Adrenal gland (tissue), 9 donors: ENCODE measurements at regions not wholly inside any gene's neighbourhood (a gene's known extent, or its start where the extent isn't known, plus 50 kb on each side); places are given as distances from the start of the nearest gene placed in this dataset.

Source experiments
- DNase-seq, 7 donors: peaks; one replicate each; pipeline ENCODE4 v3.0.0-alpha.2; 2019 to 2020
- H3K27ac ChIP-seq, 5 donors: fragments of 200-600 bp; sonication (generic) in 4 of 5; 1 replicate in 3 of 5; 2 replicates in 2 of 5; pipeline versions ENCODE4 v1.5.1 to v1.8.0; 2016 to 2020; ENCODE audit warnings: mild to moderate bottlenecking in 1 of 5
- H3K27me3 ChIP-seq: fragments of 200-600 bp; 2 replicates; pipeline ENCODE4 v1.8.0; 2021
- H3K36me3 ChIP-seq, 2 donors: fragments of 200-600 bp; replicated peaks in 1 of 2; 1 replicate in 1 of 2; 2 replicates in 1 of 2; pipeline versions ENCODE4 v1.5.1 to v1.8.0; 2018 to 2022
- H3K4me1 ChIP-seq, 2 donors: fragments of 200-600 bp; replicated peaks in 1 of 2; 1 replicate in 1 of 2; 2 replicates in 1 of 2; pipeline versions ENCODE4 v1.5.1 to v1.8.0; 2018 to 2021
- H3K4me3 ChIP-seq, 4 donors: fragments of 200-600 bp; sonication (generic) in 3 of 4; one replicate each; pipeline ENCODE4 v1.5.1; 2016 to 2018
- H3K9me3 ChIP-seq, 3 donors: fragments of 200-600 bp; sonication (generic) in 1 of 3; replicated peaks in 1 of 3; 1 replicate in 2 of 3; 2 replicates in 1 of 3; pipeline versions ENCODE4 v1.5.1 to v1.8.0; 2016 to 2021
- POLR2A ChIP-seq, 2 donors: fragments of 450-650 bp; IDR thresholded peaks; one replicate each; pipeline ENCODE4 v1.6.1; 2017; ENCODE audit warnings: antibody characterized with exemption in 2 of 2, mild to moderate bottlenecking in 2 of 2, moderate library complexity in 1 of 2
- WGBS, 4 donors: extraction: QIAGEN DNeasy Blood & Tissue Kit in 2 of 4; methylation state at CpG; one replicate each; pipeline versions ENCODE4 v1.1.5 to v1.1.7; 2013 to 2017; 5-methylcytosine and 5-hydroxymethylcytosine counted together
- intact Hi-C, 2 donors: fragments of 100-400 bp; cut with DNase I; formaldehyde crosslinking; loops; one replicate each; pipeline versions ENCODE4 v1.14.1 to v1.15.0; 2022 to 2023
- TF ChIP-seq, protein P1 (sequence below), 6 experiments: fragments of 450-650 bp in 4 of 6; fragments of 200-600 bp in 2 of 6; sonication (generic) in 1 of 6; IDR thresholded peaks; 1 replicate in 5 of 6; 2 replicates in 1 of 6; pipeline versions ENCODE4 v1.5.1 to v1.8.0; 2016 to 2021; ENCODE audit warnings: antibody characterized with exemption in 6 of 6, mild to moderate bottlenecking in 2 of 6, moderate library complexity in 1 of 6
- donor health status: healthy with polysubstance abuse.
- donor health status: Bipolar disorder and iron deficiency.
- donor health status: DM: yes; HTN: yes; CAD: no.
- donor health status: DM: no; HTN: no; CAD: no.
- donor health status: DM: no; HTN: no; CAD: no.

DNA sequence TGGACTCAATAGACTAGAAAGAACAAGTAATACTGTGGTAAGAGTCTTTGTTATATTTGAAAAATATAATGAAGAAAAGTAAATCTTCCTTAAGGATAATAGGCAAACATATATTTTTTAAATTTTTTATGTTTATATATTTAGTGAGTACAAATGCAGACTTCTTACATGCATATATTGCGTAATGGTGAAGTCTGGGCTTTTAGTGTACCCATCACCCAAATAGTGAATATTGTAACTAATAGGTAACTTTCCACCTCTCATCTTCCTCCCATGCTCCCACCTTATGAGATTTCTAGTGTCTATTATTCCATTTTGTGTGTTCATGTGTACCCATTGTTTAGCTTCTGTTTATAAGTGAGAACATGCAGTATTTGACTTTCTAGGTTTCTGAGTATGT is 711.2 kb upstream of the NDST4 start:
- no peak overlapping the region for H3K27ac ChIP-seq
- H3K9me3 ChIP-seq = no peaks in the 10 kb centered on the region
- H3K4me3 ChIP-seq = no peak overlapping the region
- H3K4me1 ChIP-seq = no peaks in the 10 kb centered on the region
- H3K27me3 ChIP-seq = no peaks in the 10 kb centered on the region
- no peak for DNase-seq
- intact Hi-C loops = no loop called here
- H3K36me3 ChIP-seq = no peaks in the 10 kb centered on the region
- WGBS, 4 donors = 89 to 97% (median 94%) methylated on average over 1 of the region's 1 CpG
- no peak for TF ChIP-seq POLR2A (IDR thresholded peaks at IDR 0.05)
- TF ChIP-seq, protein P1, sequence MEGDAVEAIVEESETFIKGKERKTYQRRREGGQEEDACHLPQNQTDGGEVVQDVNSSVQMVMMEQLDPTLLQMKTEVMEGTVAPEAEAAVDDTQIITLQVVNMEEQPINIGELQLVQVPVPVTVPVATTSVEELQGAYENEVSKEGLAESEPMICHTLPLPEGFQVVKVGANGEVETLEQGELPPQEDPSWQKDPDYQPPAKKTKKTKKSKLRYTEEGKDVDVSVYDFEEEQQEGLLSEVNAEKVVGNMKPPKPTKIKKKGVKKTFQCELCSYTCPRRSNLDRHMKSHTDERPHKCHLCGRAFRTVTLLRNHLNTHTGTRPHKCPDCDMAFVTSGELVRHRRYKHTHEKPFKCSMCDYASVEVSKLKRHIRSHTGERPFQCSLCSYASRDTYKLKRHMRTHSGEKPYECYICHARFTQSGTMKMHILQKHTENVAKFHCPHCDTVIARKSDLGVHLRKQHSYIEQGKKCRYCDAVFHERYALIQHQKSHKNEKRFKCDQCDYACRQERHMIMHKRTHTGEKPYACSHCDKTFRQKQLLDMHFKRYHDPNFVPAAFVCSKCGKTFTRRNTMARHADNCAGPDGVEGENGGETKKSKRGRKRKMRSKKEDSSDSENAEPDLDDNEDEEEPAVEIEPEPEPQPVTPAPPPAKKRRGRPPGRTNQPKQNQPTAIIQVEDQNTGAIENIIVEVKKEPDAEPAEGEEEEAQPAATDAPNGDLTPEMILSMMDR (IDR thresholded peaks at IDR 0.05) = no peak

DNA sequence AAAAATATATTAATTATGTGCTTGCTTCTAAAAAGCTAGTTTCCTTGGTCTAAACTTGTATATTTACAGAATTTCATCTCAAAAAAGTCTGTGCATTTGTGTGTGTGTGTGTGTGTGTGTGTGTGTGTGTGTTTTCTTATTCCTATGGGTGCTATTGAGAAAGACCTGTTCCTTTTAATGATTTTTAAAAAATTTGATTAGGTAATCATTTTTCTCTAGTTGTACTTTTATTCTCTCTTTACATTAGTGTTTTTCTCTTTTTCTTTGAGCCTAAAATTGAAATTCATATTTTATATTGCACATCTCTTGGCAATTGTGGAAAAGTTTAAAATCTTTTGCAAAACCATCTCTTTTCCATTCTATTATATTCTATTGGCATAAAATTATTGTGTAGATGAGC is 690.4 kb upstream of the NDST4 start:
- intact Hi-C loops = no loop called here
- DNase-seq = no peak
- H3K4me1 ChIP-seq = no peaks in the 10 kb centered on the region
- TF ChIP-seq, protein P1 (IDR thresholded peaks at IDR 0.05) = no peak
- TF ChIP-seq POLR2A (IDR thresholded peaks at IDR 0.05) = no peak
- no peaks in the 10 kb centered on the region for H3K9me3 ChIP-seq
- H3K27ac ChIP-seq = no peak overlapping the region
- H3K27me3 ChIP-seq = no peaks in the 10 kb centered on the region
- no peaks in the 10 kb centered on the region for H3K36me3 ChIP-seq
- no peak overlapping the region for H3K4me3 ChIP-seq

DNA sequence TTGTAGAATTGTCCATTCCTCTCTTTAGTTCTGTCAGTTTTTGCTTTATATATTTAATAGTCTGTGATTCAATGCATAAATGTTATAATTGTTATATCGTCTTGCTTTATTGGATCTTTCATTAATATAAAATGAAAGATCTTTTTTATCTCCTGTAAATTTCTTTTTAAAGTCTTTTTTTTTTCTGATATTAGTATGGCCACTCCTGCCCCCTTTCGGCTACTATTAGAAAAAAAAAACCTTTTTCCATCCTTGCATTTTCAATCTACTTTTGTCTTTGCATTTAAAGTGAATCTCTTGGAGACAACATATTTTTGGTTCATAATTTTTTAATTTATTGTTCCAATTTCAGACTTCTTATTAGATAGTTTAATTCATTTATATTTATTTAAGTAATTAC is 677.4 kb upstream of the NDST4 start:
- Histone ChIP-seq H3K27me3 (no peaks in the 10 kb centered on the region), H3K36me3 (no peaks in the 10 kb centered on the region), H3K4me1 (no peaks in the 10 kb centered on the region), H3K27ac (no peak overlapping the region), H3K9me3 (no peaks in the 10 kb centered on the region), H3K4me3 (no peak overlapping the region)
- WGBS, 4 donors = 62 to 81% (median 68%) methylated on average over 2 of the region's 2 CpGs
- TF ChIP-seq POLR2A (IDR thresholded peaks at IDR 0.05) = no peak
- TF ChIP-seq, protein P1 (IDR thresholded peaks at IDR 0.05) = no peak
- no peak for DNase-seq
- intact Hi-C loops = no loop called here

DNA sequence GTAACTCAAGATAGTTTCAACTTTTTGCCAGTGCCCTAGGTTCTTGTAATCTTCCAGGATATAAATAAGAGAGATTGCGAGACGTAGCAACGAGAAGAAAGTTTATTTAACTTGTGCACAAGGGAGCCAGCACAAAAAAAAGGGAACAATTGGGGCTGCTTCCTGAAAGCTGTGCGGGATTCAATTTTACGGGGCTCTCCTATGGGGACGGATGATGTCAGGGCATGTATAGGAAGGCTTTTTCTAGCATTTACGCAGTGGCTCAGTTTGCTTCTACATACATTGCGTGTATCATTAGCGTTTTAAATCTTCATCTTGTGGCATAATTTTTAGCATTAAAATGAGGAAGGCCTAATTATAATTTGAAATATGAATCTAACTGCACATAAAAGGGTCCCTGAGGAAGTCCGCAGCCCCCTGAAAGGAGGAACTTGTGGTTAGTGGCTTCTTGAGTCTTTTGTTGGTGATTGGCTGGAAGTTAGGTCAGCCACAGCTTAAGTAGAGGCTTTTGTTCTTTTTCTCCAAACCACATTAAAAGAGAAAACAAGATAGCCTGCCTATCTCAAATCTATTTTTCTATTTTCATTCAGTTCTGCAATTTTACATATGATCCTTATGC is 668.2 kb upstream of the NDST4 start:
- H3K36me3 ChIP-seq = no peaks in the 10 kb centered on the region
- H3K4me3 ChIP-seq = no peak overlapping the region
- no peaks in the 10 kb centered on the region for H3K4me1 ChIP-seq
- peaks cover 0 to 4% (median 0%) of the 10 kb centered on the region in 3 donors for H3K9me3 ChIP-seq
- no peak for DNase-seq
- H3K27ac ChIP-seq = no peak overlapping the region
- WGBS, 4 donors = 61 to 69% (median 67%) methylated on average over 10 of the region's 10 CpGs
- TF ChIP-seq, protein P1 (IDR thresholded peaks at IDR 0.05) = no peak
- no peak for TF ChIP-seq POLR2A (IDR thresholded peaks at IDR 0.05)
- H3K27me3 ChIP-seq = no peaks in the 10 kb centered on the region
- intact Hi-C loops = no loop called here
